SK-N-SH (cell line): ENCODE measurements at regions not wholly inside any gene's neighbourhood (a gene's known extent, or its start where the extent isn't known, plus 50 kb on each side); places are given as distances from the start of the nearest gene placed in this dataset.

Experiments used
- CTCF ChIP-seq: fragments of 200-600 bp; sonication (generic); IDR thresholded peaks from 2 replicates; pipeline ENCODE4 v1.6.1; 2017; ENCODE audit warnings: antibody characterized with exemption, mild to moderate bottlenecking, moderate library complexity
- EZH2phosphoT487 ChIP-seq: fragments of 200-600 bp; sonication (generic); IDR thresholded peaks from 2 replicates; pipeline ENCODE4 v1.6.1; 2017; ENCODE audit warnings: low read depth, mixed run types, mild to moderate bottlenecking, antibody characterized with exemption, moderate library complexity, borderline replicate concordance
- MEF2A ChIP-seq: IDR thresholded peaks from 2 replicates; pipeline ENCODE4 v1.4.0; 2012; ENCODE audit warnings: low read depth, borderline replicate concordance
- POLR2AphosphoS5 ChIP-seq: IDR thresholded peaks from 2 replicates; pipeline ENCODE4 v1.6.1; 2012; ENCODE audit warnings: low read depth, low read length
- RAD21 ChIP-seq: IDR thresholded peaks from 2 replicates; pipeline ENCODE4 v1.6.1; 2012; ENCODE audit warnings: mild to moderate bottlenecking, low read length
- REST ChIP-seq: IDR thresholded peaks from 2 replicates; pipeline ENCODE4 v1.6.1; 2012; ENCODE audit warnings: mild to moderate bottlenecking, low read depth, low read length, moderate library complexity
- RFX5 ChIP-seq: IDR thresholded peaks from 2 replicates; pipeline ENCODE4 v1.6.1; 2012; ENCODE audit warnings: mild to moderate bottlenecking, improper control_type of control experiment, low read length
- SIN3A ChIP-seq: IDR thresholded peaks from 2 replicates; pipeline ENCODE4 v1.6.1; 2012; ENCODE audit warnings: low read depth, mild to moderate bottlenecking, low read length, moderate library complexity, borderline replicate concordance
- USF2 ChIP-seq: fragments of 150-350 bp; IDR thresholded peaks from 2 replicates; pipeline ENCODE4 v1.6.1; 2017; ENCODE audit warnings: antibody characterized with exemption, low read length, low read depth, borderline replicate concordance
- YY1 ChIP-seq: IDR thresholded peaks from 2 replicates; pipeline ENCODE4 v1.4.0; 2012; ENCODE audit warnings: low read depth, mild to moderate bottlenecking

GRCh38 chr6:56399672-56400263 lies 152.4 kb upstream of the COL21A1 start:
- TF ChIP-seq CTCF = no peak
- TF ChIP-seq POLR2AphosphoS5 = no peak
- no peak for TF ChIP-seq RAD21
- TF ChIP-seq RFX5 = no peak
- TF ChIP-seq USF2 = no peak
- no peak for TF ChIP-seq SIN3A
- TF ChIP-seq REST = no peak
- no peak for TF ChIP-seq MEF2A
- TF ChIP-seq EZH2phosphoT487 = no peak
- TF ChIP-seq YY1 = no peak
